Thymus (tissue), 11 donors: ENCODE measurements at regions not wholly inside any gene's neighbourhood (a gene's known extent, or its start where the extent isn't known, plus 50 kb on each side); places are given as distances from the start of the nearest gene placed in this dataset.
"Not testable (repeated sequence)": the region's sequence is repeated elsewhere in the genome, so short reads cannot be mapped to it uniquely, and the experiment has no call there.

Experiments
- DNase-seq, 9 donors: peaks; one replicate each; pipeline ENCODE4 v3.0.0-alpha.2; 2013; ENCODE audit warnings: low spot score in 9 of 9, low read depth in 6 of 9, missing footprints in 1 of 9
- H3K27ac ChIP-seq, 2 donors: one replicate each; pipeline ENCODE4 v1.5.1; 2013; ENCODE audit warnings: control low read depth in 1 of 2, low read depth in 1 of 2, low read length in 1 of 2, mild to moderate bottlenecking in 1 of 2, moderate library complexity in 1 of 2
- H3K27me3 ChIP-seq, 2 donors: one replicate each; pipeline ENCODE4 v1.5.1; 2013; ENCODE audit warnings: low read length in 1 of 2; ENCODE audit not compliant: control insufficient read depth in 2 of 2, insufficient read depth in 1 of 2
- H3K36me3 ChIP-seq, 2 donors: one replicate each; pipeline ENCODE4 v1.5.1; 2013; ENCODE audit warnings: low read length in 1 of 2, mild to moderate bottlenecking in 1 of 2, moderate library complexity in 1 of 2; ENCODE audit not compliant: control insufficient read depth in 2 of 2, insufficient read depth in 2 of 2
- H3K4me1 ChIP-seq, 2 donors: one replicate each; pipeline ENCODE4 v1.5.1; 2013; ENCODE audit warnings: low read length in 2 of 2; ENCODE audit not compliant: control insufficient read depth in 2 of 2, insufficient read depth in 2 of 2
- H3K4me3 ChIP-seq, 2 donors: one replicate each; pipeline ENCODE4 v1.5.1; 2013; ENCODE audit warnings: low read length in 2 of 2, control low read depth in 1 of 2, mild to moderate bottlenecking in 1 of 2
- H3K9me3 ChIP-seq, 2 donors: one replicate each; pipeline ENCODE4 v1.5.1; 2013; ENCODE audit warnings: low read length in 1 of 2, mild to moderate bottlenecking in 1 of 2; ENCODE audit not compliant: control insufficient read depth in 2 of 2, insufficient read depth in 1 of 2
- WGBS: extraction: QIAGEN DNeasy Blood & Tissue Kit; methylation state at CpG from one replicate; pipeline ENCODE4 v1.1.7; 2013; 5-methylcytosine and 5-hydroxymethylcytosine counted together
- donor health status: healthy.

GRCh38 chr10:106267591-106267990 lies 896.9 kb downstream of the SORCS1 start:
- no peak overlapping the region for H3K4me3 ChIP-seq
- H3K36me3 ChIP-seq: no peaks in the 10 kb centered on the region
- 90% methylated on average over 13 of the region's 13 CpGs for WGBS
- H3K27ac ChIP-seq: no peak overlapping the region
- H3K9me3 ChIP-seq: peaks cover 0 to 3% of the 10 kb centered on the region in 2 donors
- H3K4me1 ChIP-seq: no peaks in the 10 kb centered on the region
- DNase-seq: no peak
- no peaks in the 10 kb centered on the region for H3K27me3 ChIP-seq

DNA sequence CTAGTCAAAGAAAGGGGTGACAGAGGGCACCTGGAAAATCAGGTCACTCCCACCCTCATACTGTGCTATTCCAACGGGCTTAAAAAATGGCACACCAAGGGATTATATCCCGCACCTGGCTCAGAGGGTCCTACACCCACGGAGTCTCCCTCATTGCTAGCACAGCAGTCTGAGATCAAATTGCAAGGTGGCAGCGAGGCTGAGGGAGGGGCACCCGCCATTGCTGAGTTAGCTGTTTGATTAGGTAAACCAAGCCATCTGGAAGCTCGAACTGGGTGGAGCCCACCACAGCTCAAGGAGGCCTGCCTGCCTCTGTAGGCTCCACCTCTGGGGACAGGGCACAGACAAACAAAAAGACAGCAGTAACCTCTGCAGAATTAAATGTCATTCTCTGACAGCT lies 907.1 kb downstream of the SORCS1 start:
- H3K4me1 ChIP-seq, H3K4me3 ChIP-seq, H3K27me3 ChIP-seq, H3K36me3 ChIP-seq, H3K9me3 ChIP-seq, H3K27ac ChIP-seq, DNase-seq: not testable (repeated sequence)
- 91% methylated on average over 6 of the region's 6 CpGs for WGBS

- 85% methylated on average over 6 of the region's 6 CpGs for WGBS
- Histone ChIP-seq H3K4me1 (no peaks in the 10 kb centered on the region), H3K27ac (no peak overlapping the region), H3K36me3 (no peaks in the 10 kb centered on the region), H3K27me3 (no peaks in the 10 kb centered on the region), H3K4me3 (no peak overlapping the region), H3K9me3 (no peaks in the 10 kb centered on the region)
- DNase-seq: no peak
Measured at GRCh38 chr10:106255111-106255678, 909.3 kb downstream of the SORCS1 start.

DNA sequence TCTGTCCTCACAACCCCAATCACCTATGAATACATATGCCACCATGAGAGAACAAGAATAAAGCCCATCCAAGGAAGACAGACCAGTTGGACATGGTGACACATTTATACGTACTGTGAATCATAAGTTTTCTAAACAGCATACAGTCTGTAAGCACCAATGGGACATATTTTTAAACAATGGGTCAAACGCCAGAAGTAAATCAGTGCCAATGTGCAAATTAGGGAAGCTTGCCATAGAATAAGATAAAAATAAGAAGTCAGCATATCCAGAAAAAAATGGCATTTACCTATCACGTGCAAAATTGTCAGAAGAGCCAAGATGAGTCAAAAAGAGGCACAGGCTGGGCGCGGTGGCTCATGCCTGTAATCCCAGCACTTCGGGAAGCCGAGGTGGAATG lies 910.4 kb downstream of the SORCS1 start:
- Histone ChIP-seq H3K27me3 (no peaks in the 10 kb centered on the region), H3K4me3 (no peak overlapping the region), H3K4me1 (no peaks in the 10 kb centered on the region), H3K27ac (no peak overlapping the region), H3K9me3 (no peaks in the 10 kb centered on the region), H3K36me3 (no peaks in the 10 kb centered on the region)
- no peak for DNase-seq
- 89% methylated on average over 7 of the region's 7 CpGs for WGBS

GRCh38 chr10:106252541-106252940 lies 912.0 kb downstream of the SORCS1 start:
- no peaks in the 10 kb centered on the region for H3K9me3 ChIP-seq
- H3K4me1 ChIP-seq: no peaks in the 10 kb centered on the region

DNA sequence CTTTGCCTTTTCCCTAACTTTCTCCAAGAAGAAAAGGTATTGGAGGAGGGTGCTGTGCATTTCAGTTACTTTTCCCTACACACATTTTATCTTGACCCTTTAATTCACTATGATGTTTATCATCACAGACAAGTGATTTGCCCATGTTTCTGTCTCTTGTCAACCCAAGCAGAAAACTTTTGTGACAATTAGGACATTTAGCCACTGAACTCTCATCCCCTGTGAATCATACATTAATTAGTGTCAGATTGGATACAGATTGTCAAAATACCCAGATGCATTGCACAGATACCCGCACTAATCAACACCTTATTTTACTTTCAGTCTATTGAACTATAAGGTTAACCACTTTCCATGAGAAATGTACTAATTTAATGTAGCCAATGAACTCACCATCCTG lies 912.9 kb downstream of the SORCS1 start:
- Histone ChIP-seq H3K4me1 (no peaks in the 10 kb centered on the region), H3K36me3 (no peaks in the 10 kb centered on the region), H3K4me3 (no peak overlapping the region), H3K9me3 (no peaks in the 10 kb centered on the region), H3K27ac (no peak overlapping the region), H3K27me3 (no peaks in the 10 kb centered on the region)
- 99% methylated on average over 1 of the region's 1 CpG for WGBS
- no peak for DNase-seq

More at GRCh38 chr10:106252541-106252940, 912.0 kb downstream of the SORCS1 start:
- Histone ChIP-seq H3K4me3 (no peak overlapping the region), H3K36me3 (no peaks in the 10 kb centered on the region), H3K27me3 (no peaks in the 10 kb centered on the region), H3K27ac (no peak overlapping the region)
- DNase-seq: no peak

DNA sequence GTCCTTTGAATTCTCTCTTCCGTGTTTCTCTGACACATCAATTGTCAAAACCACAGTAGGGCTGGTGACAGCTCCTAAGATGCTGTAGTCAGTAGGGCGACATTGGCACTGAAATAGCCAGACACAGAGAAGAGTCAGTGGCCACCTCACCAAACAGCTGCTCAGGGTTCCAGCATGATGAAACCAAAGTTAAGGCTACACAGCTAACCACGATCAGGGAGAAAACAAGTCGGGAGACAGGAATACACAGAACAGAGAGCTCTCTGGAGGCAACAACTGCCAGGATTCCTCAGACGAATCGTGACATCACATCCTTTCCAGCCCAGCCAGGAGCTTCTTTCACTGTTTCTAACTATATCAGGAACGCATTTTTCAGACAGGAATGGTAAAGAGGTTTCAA lies 922.2 kb downstream of the SORCS1 start:
- Histone ChIP-seq H3K4me1 (no peaks in the 10 kb centered on the region), H3K27ac (no peak overlapping the region), H3K36me3 (no peaks in the 10 kb centered on the region), H3K4me3 (no peak overlapping the region), H3K27me3 (no peaks in the 10 kb centered on the region), H3K9me3 (no peaks in the 10 kb centered on the region)
- WGBS: 82% methylated on average over 7 of the region's 7 CpGs
- no peak for DNase-seq

DNA sequence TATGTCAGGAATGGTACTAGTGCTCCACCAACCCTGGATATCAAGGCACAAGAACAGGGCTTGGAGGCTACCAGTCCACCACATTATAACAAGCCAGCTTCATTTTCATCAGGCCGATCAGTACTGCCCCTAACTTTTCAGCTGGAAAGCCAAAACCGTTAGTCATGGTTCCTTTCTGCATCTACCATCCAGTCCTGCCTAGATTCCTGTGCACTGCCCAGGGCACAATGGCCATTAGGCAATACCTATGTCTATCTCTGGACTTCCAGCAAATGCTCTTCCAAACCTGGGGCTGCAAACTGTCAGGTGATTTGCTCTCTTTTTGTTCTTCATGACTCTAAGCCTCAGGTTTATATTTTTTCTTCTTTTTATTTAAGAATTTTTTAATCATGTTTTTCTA lies 937.7 kb downstream of the SORCS1 start:
- no peaks in the 10 kb centered on the region for H3K27me3 ChIP-seq
- H3K4me1 ChIP-seq: no peaks in the 10 kb centered on the region
- 79% methylated on average over 2 of the region's 2 CpGs for WGBS
- DNase-seq: no peak
- no peak overlapping the region for H3K4me3 ChIP-seq
- no peaks in the 10 kb centered on the region for H3K36me3 ChIP-seq
- H3K27ac ChIP-seq: no peak overlapping the region
- H3K9me3 ChIP-seq: no peaks in the 10 kb centered on the region

DNA sequence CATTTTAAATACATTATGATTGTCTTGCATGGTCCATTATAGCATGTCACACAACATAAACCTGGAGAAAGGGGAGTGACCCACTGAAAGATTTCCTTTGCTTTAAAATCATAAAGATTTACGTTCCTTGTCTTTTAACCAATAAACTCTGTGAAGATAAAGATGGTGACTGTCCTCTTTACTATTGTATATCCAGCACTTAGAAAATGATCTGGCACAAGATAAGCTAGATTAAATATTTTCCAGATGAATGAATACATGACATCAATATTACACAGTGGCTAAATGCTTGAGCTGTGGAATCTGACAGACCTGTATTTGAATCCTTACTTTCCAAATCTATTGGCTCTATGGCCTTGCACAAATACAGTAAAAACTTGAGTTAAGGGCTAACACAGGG lies 938.4 kb downstream of the SORCS1 start:
- Histone ChIP-seq H3K4me1 (no peaks in the 10 kb centered on the region), H3K9me3 (no peaks in the 10 kb centered on the region), H3K27ac (no peak overlapping the region), H3K36me3 (no peaks in the 10 kb centered on the region), H3K4me3 (no peak overlapping the region), H3K27me3 (no peaks in the 10 kb centered on the region)
- WGBS: 84% methylated on average over 1 of the region's 1 CpG
- DNase-seq: no peak

- no peaks in the 10 kb centered on the region for H3K36me3 ChIP-seq
- H3K9me3 ChIP-seq: no peaks in the 10 kb centered on the region
- DNase-seq: no peak
- no peaks in the 10 kb centered on the region for H3K4me1 ChIP-seq
- no peaks in the 10 kb centered on the region for H3K27me3 ChIP-seq
- H3K27ac ChIP-seq: no peak overlapping the region
- 49% methylated on average over 1 of the region's 1 CpG for WGBS
- H3K4me3 ChIP-seq: no peak overlapping the region
Measured at GRCh38 chr10:106224676-106225075, 939.8 kb downstream of the SORCS1 start.
